GM19238 (cell line): ENCODE measurements at regions not wholly inside any gene's neighbourhood (a gene's known extent, or its start where the extent isn't known, plus 50 kb on each side); places are given as distances from the start of the nearest gene placed in this dataset.
A peak's percentile ranks its signal among the peaks of the same experiment; 100 is the strongest.

ENCODE experiments used
- DNase-seq: peaks from one replicate; pipeline ENCODE4 v3.0.0; 2011; ENCODE audit warnings: low spot score; ENCODE audit not compliant: insufficient read length

- DNase-seq: no peak
Measured at GRCh38 chr7:121572615-121573014, 176.5 kb upstream of the FAM3C start.

GRCh38 chr7:121570365-121570764 is 174.3 kb upstream of the FAM3C start:
- no peak for DNase-seq

GRCh38 chr7:121563177-121563576 is 167.1 kb upstream of the FAM3C start:
- DNase-seq: no peak

GRCh38 chr7:121562259-121562658 is 166.2 kb upstream of the FAM3C start:
- no peak for DNase-seq

- no peak for DNase-seq
Measured at GRCh38 chr7:121561717-121562116, 165.6 kb upstream of the FAM3C start.

- DNase-seq: no peak
Measured at GRCh38 chr7:121560267-121560990, 164.3 kb upstream of the FAM3C start.

GRCh38 chr7:121558288-121558687 is 162.2 kb upstream of the FAM3C start:
- DNase-seq: no peak

- no peak for DNase-seq
Measured at GRCh38 chr7:121557034-121557892, 161.2 kb upstream of the FAM3C start.

GRCh38 chr7:121555558-121555957 is 159.4 kb upstream of the FAM3C start:
- no peak for DNase-seq

- peak; percentile 22 for DNase-seq
Measured at GRCh38 chr7:121547544-121548092, 151.5 kb upstream of the FAM3C start.

- DNase-seq: no peak
Measured at GRCh38 chr7:121546632-121547543, 150.8 kb upstream of the FAM3C start.

- DNase-seq: no peak
Measured at GRCh38 chr7:121545418-121545817, 149.3 kb upstream of the FAM3C start.

- no peak for DNase-seq
Measured at GRCh38 chr7:121544726-121545125, 148.6 kb upstream of the FAM3C start.

GRCh38 chr7:121544238-121544637 is 148.1 kb upstream of the FAM3C start:
- no peak for DNase-seq

GRCh38 chr7:121541457-121541856 is 145.3 kb upstream of the FAM3C start:
- no peak for DNase-seq

GRCh38 chr7:121540138-121540537 is 144.0 kb upstream of the FAM3C start:
- DNase-seq: no peak

- no peak for DNase-seq
Measured at GRCh38 chr7:121537031-121537430, 140.9 kb upstream of the FAM3C start.

GRCh38 chr7:121531175-121532070 is 135.3 kb upstream of the FAM3C start:
- DNase-seq: no peak

- peak; percentile 36 for DNase-seq
Measured at GRCh38 chr7:121530227-121531174, 134.4 kb upstream of the FAM3C start.
